PC-3 (cell line): ENCODE measurements at regions not wholly inside any gene's neighbourhood (a gene's known extent, or its start where the extent isn't known, plus 50 kb on each side); places are given as distances from the start of the nearest gene placed in this dataset.

Source experiments
- EZH2 ChIP-seq: fragments of 300-600 bp; sonication (generic); IDR thresholded peaks from one replicate; pipeline ENCODE4 v1.6.1; 2017; ENCODE audit warnings: antibody characterized with exemption, mild to moderate bottlenecking, low read length; ENCODE audit not compliant: unreplicated experiment
- EZH2phosphoT487 ChIP-seq: fragments of 300-600 bp; sonication (generic); IDR thresholded peaks from 2 replicates; pipeline ENCODE4 v1.6.1; 2018; ENCODE audit warnings: mild to moderate bottlenecking, antibody characterized with exemption, low read length, borderline replicate concordance
- TF ChIP-seq, protein P1 (sequence below): fragments of 300-600 bp; sonication (generic); conservative IDR thresholded peaks from 2 replicates; pipeline ENCODE4 v1.5.1; 2017; ENCODE audit warnings: antibody characterized with exemption, low read depth, mild to moderate bottlenecking, low read length

DNA sequence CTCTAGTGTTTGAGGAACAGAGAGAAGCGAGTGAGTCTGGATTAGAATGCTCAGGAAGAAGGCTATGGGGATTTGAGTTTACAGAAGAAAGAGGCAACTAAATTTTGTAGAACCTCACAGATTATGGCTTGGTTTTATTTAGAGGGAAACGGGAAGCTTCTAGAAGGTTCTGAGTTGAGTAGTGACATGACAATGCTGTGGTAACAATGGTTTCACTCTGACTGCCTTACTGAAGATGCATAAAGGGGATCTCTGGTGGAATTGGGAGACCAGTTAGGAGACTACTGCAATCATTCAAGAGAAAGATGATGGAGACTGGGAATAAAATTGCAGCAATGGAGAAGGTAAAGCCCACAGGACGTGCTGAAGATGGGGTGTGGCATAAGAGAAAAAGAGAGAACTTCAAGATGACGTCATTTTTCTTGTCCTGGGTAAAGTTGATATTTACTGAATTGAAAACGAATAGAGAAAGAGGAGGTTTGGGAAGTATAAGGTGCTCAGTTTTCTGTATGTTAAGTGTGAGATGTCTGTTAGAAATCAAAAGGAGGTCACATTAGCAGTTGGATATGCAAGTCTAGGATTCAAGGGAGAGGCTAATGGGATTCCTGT is 710.1 kb upstream of the NRSN1 start:
- TF ChIP-seq, protein P1, sequence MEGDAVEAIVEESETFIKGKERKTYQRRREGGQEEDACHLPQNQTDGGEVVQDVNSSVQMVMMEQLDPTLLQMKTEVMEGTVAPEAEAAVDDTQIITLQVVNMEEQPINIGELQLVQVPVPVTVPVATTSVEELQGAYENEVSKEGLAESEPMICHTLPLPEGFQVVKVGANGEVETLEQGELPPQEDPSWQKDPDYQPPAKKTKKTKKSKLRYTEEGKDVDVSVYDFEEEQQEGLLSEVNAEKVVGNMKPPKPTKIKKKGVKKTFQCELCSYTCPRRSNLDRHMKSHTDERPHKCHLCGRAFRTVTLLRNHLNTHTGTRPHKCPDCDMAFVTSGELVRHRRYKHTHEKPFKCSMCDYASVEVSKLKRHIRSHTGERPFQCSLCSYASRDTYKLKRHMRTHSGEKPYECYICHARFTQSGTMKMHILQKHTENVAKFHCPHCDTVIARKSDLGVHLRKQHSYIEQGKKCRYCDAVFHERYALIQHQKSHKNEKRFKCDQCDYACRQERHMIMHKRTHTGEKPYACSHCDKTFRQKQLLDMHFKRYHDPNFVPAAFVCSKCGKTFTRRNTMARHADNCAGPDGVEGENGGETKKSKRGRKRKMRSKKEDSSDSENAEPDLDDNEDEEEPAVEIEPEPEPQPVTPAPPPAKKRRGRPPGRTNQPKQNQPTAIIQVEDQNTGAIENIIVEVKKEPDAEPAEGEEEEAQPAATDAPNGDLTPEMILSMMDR: no peak
- TF ChIP-seq EZH2phosphoT487 (no peak), EZH2 (no peak)
